ENCODE measurements at regions not wholly inside any gene's neighbourhood (a gene's known extent, or its start where the extent isn't known, plus 50 kb on each side); places are given as distances from the start of the nearest gene placed in this dataset.

- H3K27ac ChIP-seq (ENCODE audit: low read depth, low read length) = no peak overlapping the region
- H3K4me1 ChIP-seq (ENCODE audit: control insufficient read depth, insufficient read depth, low read length) = no peaks in the 10 kb centered on the region
- no peaks in the 10 kb centered on the region for H3K27me3 ChIP-seq (ENCODE audit: control insufficient read depth, insufficient read depth, low read length)
- no peak overlapping the region for H3K9ac ChIP-seq (ENCODE audit: low read length)
- no peaks in the 10 kb centered on the region for H3K36me3 ChIP-seq (ENCODE audit: control insufficient read depth, insufficient read depth, low read length)
- H3K4me3 ChIP-seq (ENCODE audit: low read length) = no peak overlapping the region
Observed at GRCh38 chr20:17042122-17042521, 184.7 kb upstream of the PCSK2 start.

- no peak overlapping the region for H3K27ac ChIP-seq (ENCODE audit: low read depth, low read length)
- H3K4me3 ChIP-seq (ENCODE audit: low read length) = no peak overlapping the region
- H3K4me1 ChIP-seq (ENCODE audit: control insufficient read depth, insufficient read depth, low read length) = no peaks in the 10 kb centered on the region
- no peaks in the 10 kb centered on the region for H3K36me3 ChIP-seq (ENCODE audit: control insufficient read depth, insufficient read depth, low read length)
- H3K9ac ChIP-seq (ENCODE audit: low read length) = no peak overlapping the region
- H3K27me3 ChIP-seq (ENCODE audit: control insufficient read depth, insufficient read depth, low read length) = no peaks in the 10 kb centered on the region
Observed at GRCh38 chr20:17043323-17043722, 183.5 kb upstream of the PCSK2 start.

GRCh38 chr20:17044891-17045290, 181.9 kb upstream of the PCSK2 start:
- Histone ChIP-seq H3K36me3 (ENCODE audit: control insufficient read depth, insufficient read depth, low read length) (no peaks in the 10 kb centered on the region), H3K4me3 (ENCODE audit: low read length) (no peak overlapping the region), H3K4me1 (ENCODE audit: control insufficient read depth, insufficient read depth, low read length) (no peaks in the 10 kb centered on the region), H3K9ac (ENCODE audit: low read length) (no peak overlapping the region), H3K27ac (ENCODE audit: low read depth, low read length) (no peak overlapping the region), H3K27me3 (ENCODE audit: control insufficient read depth, insufficient read depth, low read length) (no peaks in the 10 kb centered on the region)

GRCh38 chr20:17059465-17059864, 167.4 kb upstream of the PCSK2 start:
- Histone ChIP-seq H3K4me1 (ENCODE audit: control insufficient read depth, insufficient read depth, low read length) (no peaks in the 10 kb centered on the region), H3K27ac (ENCODE audit: low read depth, low read length) (no peak overlapping the region), H3K27me3 (ENCODE audit: control insufficient read depth, insufficient read depth, low read length) (no peaks in the 10 kb centered on the region), H3K36me3 (ENCODE audit: control insufficient read depth, insufficient read depth, low read length) (no peaks in the 10 kb centered on the region), H3K9ac (ENCODE audit: low read length) (no peak overlapping the region), H3K4me3 (ENCODE audit: low read length) (no peak overlapping the region)

GRCh38 chr20:17061715-17062114, 165.1 kb upstream of the PCSK2 start:
- H3K36me3 ChIP-seq (ENCODE audit: control insufficient read depth, insufficient read depth, low read length) = no peaks in the 10 kb centered on the region
- no peaks in the 10 kb centered on the region for H3K4me1 ChIP-seq (ENCODE audit: control insufficient read depth, insufficient read depth, low read length)
- no peak overlapping the region for H3K9ac ChIP-seq (ENCODE audit: low read length)
- H3K4me3 ChIP-seq (ENCODE audit: low read length) = no peak overlapping the region
- no peaks in the 10 kb centered on the region for H3K27me3 ChIP-seq (ENCODE audit: control insufficient read depth, insufficient read depth, low read length)
- H3K27ac ChIP-seq (ENCODE audit: low read depth, low read length) = no peak overlapping the region

- Histone ChIP-seq H3K4me3 (ENCODE audit: low read length) (no peak overlapping the region), H3K4me1 (ENCODE audit: control insufficient read depth, insufficient read depth, low read length) (no peaks in the 10 kb centered on the region), H3K9ac (ENCODE audit: low read length) (no peak overlapping the region), H3K36me3 (ENCODE audit: control insufficient read depth, insufficient read depth, low read length) (no peaks in the 10 kb centered on the region), H3K27ac (ENCODE audit: low read depth, low read length) (no peak overlapping the region), H3K27me3 (ENCODE audit: control insufficient read depth, insufficient read depth, low read length) (no peaks in the 10 kb centered on the region)
Observed at GRCh38 chr20:17062712-17063111, 164.1 kb upstream of the PCSK2 start.

GRCh38 chr20:17066902-17067301, 159.9 kb upstream of the PCSK2 start:
- Histone ChIP-seq H3K4me1 (ENCODE audit: control insufficient read depth, insufficient read depth, low read length) (no peaks in the 10 kb centered on the region), H3K4me3 (ENCODE audit: low read length) (no peak overlapping the region), H3K9ac (ENCODE audit: low read length) (no peak overlapping the region), H3K27ac (ENCODE audit: low read depth, low read length) (no peak overlapping the region), H3K36me3 (ENCODE audit: control insufficient read depth, insufficient read depth, low read length) (no peaks in the 10 kb centered on the region), H3K27me3 (ENCODE audit: control insufficient read depth, insufficient read depth, low read length) (no peaks in the 10 kb centered on the region)

GRCh38 chr20:17068084-17068711, 158.6 kb upstream of the PCSK2 start:
- Histone ChIP-seq H3K4me1 (ENCODE audit: control insufficient read depth, insufficient read depth, low read length) (no peaks in the 10 kb centered on the region), H3K27me3 (ENCODE audit: control insufficient read depth, insufficient read depth, low read length) (no peaks in the 10 kb centered on the region), H3K4me3 (ENCODE audit: low read length) (no peak overlapping the region), H3K9ac (ENCODE audit: low read length) (no peak overlapping the region), H3K27ac (ENCODE audit: low read depth, low read length) (no peak overlapping the region), H3K36me3 (ENCODE audit: control insufficient read depth, insufficient read depth, low read length) (no peaks in the 10 kb centered on the region)

GRCh38 chr20:17077030-17077429, 149.8 kb upstream of the PCSK2 start:
- no peak overlapping the region for H3K27ac ChIP-seq (ENCODE audit: low read depth, low read length)
- H3K9ac ChIP-seq (ENCODE audit: low read length) = no peak overlapping the region
- H3K36me3 ChIP-seq (ENCODE audit: control insufficient read depth, insufficient read depth, low read length) = no peaks in the 10 kb centered on the region
- no peaks in the 10 kb centered on the region for H3K4me1 ChIP-seq (ENCODE audit: control insufficient read depth, insufficient read depth, low read length)
- no peak overlapping the region for H3K4me3 ChIP-seq (ENCODE audit: low read length)
- no peaks in the 10 kb centered on the region for H3K27me3 ChIP-seq (ENCODE audit: control insufficient read depth, insufficient read depth, low read length)

GRCh38 chr20:17083738-17084137, 143.1 kb upstream of the PCSK2 start:
- Histone ChIP-seq H3K4me1 (ENCODE audit: control insufficient read depth, insufficient read depth, low read length) (no peaks in the 10 kb centered on the region), H3K4me3 (ENCODE audit: low read length) (no peak overlapping the region), H3K36me3 (ENCODE audit: control insufficient read depth, insufficient read depth, low read length) (no peaks in the 10 kb centered on the region), H3K9ac (ENCODE audit: low read length) (no peak overlapping the region), H3K27ac (ENCODE audit: low read depth, low read length) (no peak overlapping the region), H3K27me3 (ENCODE audit: control insufficient read depth, insufficient read depth, low read length) (no peaks in the 10 kb centered on the region)

GRCh38 chr20:17084909-17085308, 141.9 kb upstream of the PCSK2 start:
- no peaks in the 10 kb centered on the region for H3K4me1 ChIP-seq (ENCODE audit: control insufficient read depth, insufficient read depth, low read length)
- H3K9ac ChIP-seq (ENCODE audit: low read length) = no peak overlapping the region
- H3K27ac ChIP-seq (ENCODE audit: low read depth, low read length) = no peak overlapping the region
- H3K27me3 ChIP-seq (ENCODE audit: control insufficient read depth, insufficient read depth, low read length) = no peaks in the 10 kb centered on the region
- H3K4me3 ChIP-seq (ENCODE audit: low read length) = no peak overlapping the region
- H3K36me3 ChIP-seq (ENCODE audit: control insufficient read depth, insufficient read depth, low read length) = no peaks in the 10 kb centered on the region

GRCh38 chr20:17093782-17094181, 133.1 kb upstream of the PCSK2 start:
- no peaks in the 10 kb centered on the region for H3K36me3 ChIP-seq (ENCODE audit: control insufficient read depth, insufficient read depth, low read length)
- H3K4me3 ChIP-seq (ENCODE audit: low read length) = no peak overlapping the region
- no peak overlapping the region for H3K9ac ChIP-seq (ENCODE audit: low read length)
- H3K27ac ChIP-seq (ENCODE audit: low read depth, low read length) = no peak overlapping the region
- H3K4me1 ChIP-seq (ENCODE audit: control insufficient read depth, insufficient read depth, low read length) = no peaks in the 10 kb centered on the region
- H3K27me3 ChIP-seq (ENCODE audit: control insufficient read depth, insufficient read depth, low read length) = no peaks in the 10 kb centered on the region

- no peak overlapping the region for H3K9ac ChIP-seq (ENCODE audit: low read length)
- no peak overlapping the region for H3K27ac ChIP-seq (ENCODE audit: low read depth, low read length)
- no peaks in the 10 kb centered on the region for H3K36me3 ChIP-seq (ENCODE audit: control insufficient read depth, insufficient read depth, low read length)
- no peaks in the 10 kb centered on the region for H3K4me1 ChIP-seq (ENCODE audit: control insufficient read depth, insufficient read depth, low read length)
- no peak overlapping the region for H3K4me3 ChIP-seq (ENCODE audit: low read length)
- H3K27me3 ChIP-seq (ENCODE audit: control insufficient read depth, insufficient read depth, low read length) = no peaks in the 10 kb centered on the region
Observed at GRCh38 chr20:17097603-17098002, 129.2 kb upstream of the PCSK2 start.

All from rectal smooth muscle tissue (tissue), 1 donor.